ENCODE measurements at regions not wholly inside any gene's neighbourhood (a gene's known extent, or its start where the extent isn't known, plus 50 kb on each side); places are given as distances from the start of the nearest gene placed in this dataset.

- DNase-seq: no peak
Observed at GRCh38 chr21:35328856-35329455, 279.9 kb upstream of the RUNX1 start.

GRCh38 chr21:35326677-35327076 lies 277.6 kb upstream of the RUNX1 start:
- no peak for DNase-seq

- DNase-seq: no peak
Observed at GRCh38 chr21:35325953-35326352, 276.9 kb upstream of the RUNX1 start.

GRCh38 chr21:35324372-35325220 lies 275.5 kb upstream of the RUNX1 start:
- no peak for DNase-seq

GRCh38 chr21:35323947-35324346 lies 274.8 kb upstream of the RUNX1 start:
- DNase-seq: no peak

GRCh38 chr21:35321322-35322200 lies 272.5 kb upstream of the RUNX1 start:
- DNase-seq: no peak

- no peak for DNase-seq
Observed at GRCh38 chr21:35319684-35320283, 270.7 kb upstream of the RUNX1 start.

- DNase-seq: no peak
Observed at GRCh38 chr21:35316933-35317332, 267.8 kb upstream of the RUNX1 start.

- DNase-seq: no peak
Observed at GRCh38 chr21:35316456-35316855, 267.4 kb upstream of the RUNX1 start.

GRCh38 chr21:35314857-35315582 lies 265.9 kb upstream of the RUNX1 start:
- no peak for DNase-seq

- no peak for DNase-seq
Observed at GRCh38 chr21:35311985-35312384, 262.9 kb upstream of the RUNX1 start.

GRCh38 chr21:35309316-35309715 lies 260.2 kb upstream of the RUNX1 start:
- no peak for DNase-seq

- no peak for DNase-seq
Observed at GRCh38 chr21:35303085-35303484, 254.0 kb upstream of the RUNX1 start.

GRCh38 chr21:35298757-35299156 lies 249.7 kb upstream of the RUNX1 start:
- DNase-seq: no peak

GRCh38 chr21:35297665-35298064 lies 248.6 kb upstream of the RUNX1 start:
- DNase-seq: no peak

GRCh38 chr21:35294231-35294898 lies 245.3 kb upstream of the RUNX1 start:
- DNase-seq: no peak

- DNase-seq: no peak
Observed at GRCh38 chr21:35291973-35292627, 243.0 kb upstream of the RUNX1 start.

GRCh38 chr21:35291034-35291433 lies 241.9 kb upstream of the RUNX1 start:
- no peak for DNase-seq

GRCh38 chr21:35288238-35288637 lies 239.1 kb upstream of the RUNX1 start:
- DNase-seq: no peak

- DNase-seq: no peak
Observed at GRCh38 chr21:35284199-35284598, 235.1 kb upstream of the RUNX1 start.

GRCh38 chr21:35282944-35283343 lies 233.8 kb upstream of the RUNX1 start:
- no peak for DNase-seq

All from hippocampal formation (tissue), 2 donors.